ENCODE measurements at regions not wholly inside any gene's neighbourhood (a gene's known extent, or its start where the extent isn't known, plus 50 kb on each side); places are given as distances from the start of the nearest gene placed in this dataset.

- no peak for DNase-seq (ENCODE audit: low read depth)
- TF ChIP-seq, protein P1, sequence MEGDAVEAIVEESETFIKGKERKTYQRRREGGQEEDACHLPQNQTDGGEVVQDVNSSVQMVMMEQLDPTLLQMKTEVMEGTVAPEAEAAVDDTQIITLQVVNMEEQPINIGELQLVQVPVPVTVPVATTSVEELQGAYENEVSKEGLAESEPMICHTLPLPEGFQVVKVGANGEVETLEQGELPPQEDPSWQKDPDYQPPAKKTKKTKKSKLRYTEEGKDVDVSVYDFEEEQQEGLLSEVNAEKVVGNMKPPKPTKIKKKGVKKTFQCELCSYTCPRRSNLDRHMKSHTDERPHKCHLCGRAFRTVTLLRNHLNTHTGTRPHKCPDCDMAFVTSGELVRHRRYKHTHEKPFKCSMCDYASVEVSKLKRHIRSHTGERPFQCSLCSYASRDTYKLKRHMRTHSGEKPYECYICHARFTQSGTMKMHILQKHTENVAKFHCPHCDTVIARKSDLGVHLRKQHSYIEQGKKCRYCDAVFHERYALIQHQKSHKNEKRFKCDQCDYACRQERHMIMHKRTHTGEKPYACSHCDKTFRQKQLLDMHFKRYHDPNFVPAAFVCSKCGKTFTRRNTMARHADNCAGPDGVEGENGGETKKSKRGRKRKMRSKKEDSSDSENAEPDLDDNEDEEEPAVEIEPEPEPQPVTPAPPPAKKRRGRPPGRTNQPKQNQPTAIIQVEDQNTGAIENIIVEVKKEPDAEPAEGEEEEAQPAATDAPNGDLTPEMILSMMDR (IDR thresholded peaks at IDR 0.05; ENCODE audit: insufficient read depth, low read depth, low read length, missing control alignments) = no peak
- H3K4me3 ChIP-seq (ENCODE audit: low read depth, low read length) = no peak overlapping the region
Observed at GRCh38 chr3:146770881-146771280, 165.7 kb upstream of the PLSCR5 start.

- H3K4me3 ChIP-seq (ENCODE audit: low read depth, low read length) = no peak overlapping the region
- no peak for DNase-seq (ENCODE audit: low read depth)
- TF ChIP-seq, protein P1 (IDR thresholded peaks at IDR 0.05; ENCODE audit: insufficient read depth, low read depth, low read length, missing control alignments) = no peak
Observed at GRCh38 chr3:146770301-146770700, 165.2 kb upstream of the PLSCR5 start.

GRCh38 chr3:146757759-146758158 lies 152.6 kb upstream of the PLSCR5 start:
- TF ChIP-seq, protein P1 (IDR thresholded peaks at IDR 0.05; ENCODE audit: insufficient read depth, low read depth, low read length, missing control alignments) = no peak
- H3K4me3 ChIP-seq (ENCODE audit: low read depth, low read length) = no peak overlapping the region
- DNase-seq (ENCODE audit: low read depth) = no peak

DNA sequence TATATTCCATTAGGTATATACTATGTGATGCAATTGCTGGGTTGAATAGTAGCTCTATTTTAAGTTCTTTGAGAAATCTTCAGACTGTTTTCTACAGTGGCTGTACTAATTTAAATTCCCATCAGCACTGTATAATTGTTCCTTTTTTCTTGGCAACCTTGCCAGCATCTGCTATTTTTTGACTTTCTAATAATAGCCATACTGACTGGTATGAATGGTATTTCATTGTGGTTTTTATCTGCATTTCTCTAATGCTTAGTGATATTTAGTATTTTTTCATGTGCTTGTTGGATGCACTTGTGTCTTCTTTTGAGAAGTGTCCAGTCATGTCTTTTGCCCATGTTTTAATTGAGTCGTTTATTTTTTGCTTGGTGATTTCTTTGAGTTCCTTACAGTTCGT lies 145.1 kb upstream of the PLSCR5 start:
- no peak for DNase-seq (ENCODE audit: low read depth)
- TF ChIP-seq, protein P1 (IDR thresholded peaks at IDR 0.05; ENCODE audit: insufficient read depth, low read depth, low read length, missing control alignments) = no peak

GRCh38 chr3:146747928-146748327 lies 142.8 kb upstream of the PLSCR5 start:
- no peak overlapping the region for H3K4me3 ChIP-seq (ENCODE audit: low read depth, low read length)
- TF ChIP-seq, protein P1 (IDR thresholded peaks at IDR 0.05; ENCODE audit: insufficient read depth, low read depth, low read length, missing control alignments) = no peak
- no peak for DNase-seq (ENCODE audit: low read depth)

More for the DNA sequence above, 145.1 kb upstream of the PLSCR5 start:
- H3K4me3 ChIP-seq (ENCODE audit: low read depth, low read length) = no peak overlapping the region

GRCh38 chr3:146747051-146747450 lies 141.9 kb upstream of the PLSCR5 start:
- TF ChIP-seq, protein P1 (IDR thresholded peaks at IDR 0.05; ENCODE audit: insufficient read depth, low read depth, low read length, missing control alignments) = no peak
- no peak for DNase-seq (ENCODE audit: low read depth)

DNA sequence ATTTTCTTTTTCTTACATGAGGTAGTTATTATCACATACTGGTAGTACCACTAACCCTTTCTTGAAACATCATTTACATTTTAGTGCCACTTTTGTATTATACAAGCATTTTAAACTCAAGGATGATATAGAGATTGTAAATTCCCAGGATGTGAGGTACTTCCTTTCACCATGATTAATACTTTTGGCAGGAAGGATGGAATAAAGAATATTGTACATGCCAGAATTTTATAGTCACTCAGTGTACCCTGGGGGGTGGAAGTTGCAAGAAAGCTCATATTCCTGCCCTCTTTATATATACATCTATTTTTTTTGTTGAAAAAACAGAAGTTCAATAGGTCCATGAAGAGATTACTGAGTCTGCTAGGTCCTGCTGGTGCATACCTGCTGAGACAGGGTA lies 141.0 kb upstream of the PLSCR5 start:
- no peak for DNase-seq (ENCODE audit: low read depth)
- TF ChIP-seq, protein P1 (IDR thresholded peaks at IDR 0.05; ENCODE audit: insufficient read depth, low read depth, low read length, missing control alignments) = no peak

More at GRCh38 chr3:146747051-146747450, 141.9 kb upstream of the PLSCR5 start:
- no peak overlapping the region for H3K4me3 ChIP-seq (ENCODE audit: low read depth, low read length)

More for the DNA sequence above, 141.0 kb upstream of the PLSCR5 start:
- H3K4me3 ChIP-seq (ENCODE audit: low read depth, low read length) = no peak overlapping the region

All from GM12865 (cell line).